ENCODE measurements at regions not wholly inside any gene's neighbourhood (a gene's known extent, or its start where the extent isn't known, plus 50 kb on each side); places are given as distances from the start of the nearest gene placed in this dataset.

DNA sequence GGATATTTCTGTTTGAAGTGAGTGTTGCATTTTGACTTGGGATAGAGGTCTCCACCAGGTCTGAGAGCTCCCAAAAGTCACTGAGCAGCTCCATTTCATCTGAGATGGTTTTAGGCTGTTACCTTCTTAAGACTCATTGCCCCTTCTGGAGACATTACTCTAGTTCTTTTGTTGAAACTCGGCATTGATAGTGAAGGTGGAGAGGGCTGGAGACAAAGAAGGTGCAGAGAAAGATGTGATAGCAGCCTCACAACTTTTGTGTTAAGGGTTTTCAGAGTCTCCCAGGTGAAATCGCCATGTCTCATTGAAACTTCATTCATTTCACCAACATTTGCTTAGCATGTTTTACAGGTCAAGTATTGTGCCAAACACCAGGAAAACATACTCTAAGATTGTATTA lies 219.6 kb downstream of the INSIG2 start (continued):
- TF ChIP-seq ZEB2 (IDR thresholded peaks at IDR 0.05) = no peak

GRCh38 chr2:118301248-118301647 lies 213.0 kb downstream of the INSIG2 start:
- no peak for FAIRE-seq
- Histone ChIP-seq H3K36me3 (ENCODE audit: control insufficient read depth, insufficient read depth, low read length) (no peaks in the 10 kb centered on the region), H2AFZ (ENCODE audit: low read depth, low read length) (no peak overlapping the region), H3K4me2 (ENCODE audit: insufficient read depth, low read length) (no peak overlapping the region), H4K20me1 (replicated peaks; ENCODE audit: control insufficient read depth, insufficient read depth, low read length) (no peaks in the 10 kb centered on the region), H3K4me3 (no peak overlapping the region), H3K9ac (ENCODE audit: insufficient read depth in 1 of 2, low read depth in 2 of 2, low read length in 2 of 2) (no peak overlapping the region), H3K27ac (ENCODE audit: extremely low read depth, low read depth, low read length) (no peak overlapping the region), H3K4me1 (replicated peaks in 1 of 2; ENCODE audit: control insufficient read depth in 2 of 2, insufficient read depth in 2 of 2, low read length in 2 of 2) (no peaks in the 10 kb centered on the region), H3K79me2 (ENCODE audit: control insufficient read depth, insufficient read depth, low read length) (no peaks in the 10 kb centered on the region), H3K27me3 (ENCODE audit: control insufficient read depth in 2 of 2, insufficient read depth in 2 of 2, low read length in 2 of 2) (no peaks in the 10 kb centered on the region), H3K9me1 (ENCODE audit: control insufficient read depth, insufficient read depth, low read length) (no peaks in the 10 kb centered on the region), H3K9me3 (replicated peaks; ENCODE audit: control insufficient read depth, insufficient read depth, low read depth, low read length) (no peaks in the 10 kb centered on the region)
- POLR2A ChIA-PET = no interaction called here
- CTCF ChIA-PET (ENCODE audit: low intra/inter-chr PET ratio) = no interaction called here
- ATAC-seq = no peak
- no peak for DNase-seq (ENCODE audit: extremely low read depth in 1 of 4, low spot score in 3 of 4)
- in situ Hi-C loops (cut with MboI) (no loop called here), intact Hi-C loops (cut with micrococcal nuclease) (no loop called here)
- no TSS peak for BruUV-seq (replicated peaks)
- TF ChIP-seq DDX20 (tag; IDR thresholded peaks at IDR 0.05; ENCODE audit: low read depth) (no peak), TEAD2 (tag; IDR thresholded peaks at IDR 0.05) (no peak), ETV6 (IDR thresholded peaks at IDR 0.05; ENCODE audit: borderline replicate concordance in 1 of 2, low read depth in 2 of 2, low read length in 1 of 2) (no peak), ETV6 (CRISPR knock-in tag; IDR thresholded peaks at IDR 0.05; ENCODE audit: borderline replicate concordance) (no peak), CHD2 (IDR thresholded peaks at IDR 0.05; ENCODE audit: low read depth, low read length) (no peak), JUN (IDR thresholded peaks at IDR 0.05; ENCODE audit: borderline replicate concordance, low read depth, low read length) (no peak), JUN (CRISPR knock-in tag; IDR thresholded peaks at IDR 0.05; ENCODE audit: borderline replicate concordance) (no peak), SAFB (IDR thresholded peaks at IDR 0.05; ENCODE audit: borderline replicate concordance, low read depth, low read length) (no peak), ZNF184 (CRISPR knock-in tag; IDR thresholded peaks at IDR 0.05) (no peak), SIN3B (IDR thresholded peaks at IDR 0.05; ENCODE audit: low read depth) (no peak), ZFX (CRISPR knock-in tag; IDR thresholded peaks at IDR 0.05) (no peak), SRSF7 (optimal IDR thresholded peaks at IDR 0.05; ENCODE audit: low read depth, low read length) (no peak), ZNF75A (CRISPR knock-in tag; IDR thresholded peaks at IDR 0.05) (no peak), ZEB2 (IDR thresholded peaks at IDR 0.05) (no peak), ZNF79 (CRISPR knock-in tag; IDR thresholded peaks at IDR 0.05; ENCODE audit: low read depth) (no peak)
- TF ChIP-seq, protein P1, sequence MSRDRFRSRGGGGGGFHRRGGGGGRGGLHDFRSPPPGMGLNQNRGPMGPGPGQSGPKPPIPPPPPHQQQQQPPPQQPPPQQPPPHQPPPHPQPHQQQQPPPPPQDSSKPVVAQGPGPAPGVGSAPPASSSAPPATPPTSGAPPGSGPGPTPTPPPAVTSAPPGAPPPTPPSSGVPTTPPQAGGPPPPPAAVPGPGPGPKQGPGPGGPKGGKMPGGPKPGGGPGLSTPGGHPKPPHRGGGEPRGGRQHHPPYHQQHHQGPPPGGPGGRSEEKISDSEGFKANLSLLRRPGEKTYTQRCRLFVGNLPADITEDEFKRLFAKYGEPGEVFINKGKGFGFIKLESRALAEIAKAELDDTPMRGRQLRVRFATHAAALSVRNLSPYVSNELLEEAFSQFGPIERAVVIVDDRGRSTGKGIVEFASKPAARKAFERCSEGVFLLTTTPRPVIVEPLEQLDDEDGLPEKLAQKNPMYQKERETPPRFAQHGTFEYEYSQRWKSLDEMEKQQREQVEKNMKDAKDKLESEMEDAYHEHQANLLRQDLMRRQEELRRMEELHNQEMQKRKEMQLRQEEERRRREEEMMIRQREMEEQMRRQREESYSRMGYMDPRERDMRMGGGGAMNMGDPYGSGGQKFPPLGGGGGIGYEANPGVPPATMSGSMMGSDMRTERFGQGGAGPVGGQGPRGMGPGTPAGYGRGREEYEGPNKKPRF (IDR thresholded peaks at IDR 0.05; ENCODE audit: low read depth, low read length) = no peak
- TF ChIP-seq, protein P2, sequence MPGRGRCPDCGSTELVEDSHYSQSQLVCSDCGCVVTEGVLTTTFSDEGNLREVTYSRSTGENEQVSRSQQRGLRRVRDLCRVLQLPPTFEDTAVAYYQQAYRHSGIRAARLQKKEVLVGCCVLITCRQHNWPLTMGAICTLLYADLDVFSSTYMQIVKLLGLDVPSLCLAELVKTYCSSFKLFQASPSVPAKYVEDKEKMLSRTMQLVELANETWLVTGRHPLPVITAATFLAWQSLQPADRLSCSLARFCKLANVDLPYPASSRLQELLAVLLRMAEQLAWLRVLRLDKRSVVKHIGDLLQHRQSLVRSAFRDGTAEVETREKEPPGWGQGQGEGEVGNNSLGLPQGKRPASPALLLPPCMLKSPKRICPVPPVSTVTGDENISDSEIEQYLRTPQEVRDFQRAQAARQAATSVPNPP (IDR thresholded peaks at IDR 0.05; ENCODE audit: borderline replicate concordance, insufficient read depth, insufficient read length) = no peak
- TF ChIP-seq, protein P3, sequence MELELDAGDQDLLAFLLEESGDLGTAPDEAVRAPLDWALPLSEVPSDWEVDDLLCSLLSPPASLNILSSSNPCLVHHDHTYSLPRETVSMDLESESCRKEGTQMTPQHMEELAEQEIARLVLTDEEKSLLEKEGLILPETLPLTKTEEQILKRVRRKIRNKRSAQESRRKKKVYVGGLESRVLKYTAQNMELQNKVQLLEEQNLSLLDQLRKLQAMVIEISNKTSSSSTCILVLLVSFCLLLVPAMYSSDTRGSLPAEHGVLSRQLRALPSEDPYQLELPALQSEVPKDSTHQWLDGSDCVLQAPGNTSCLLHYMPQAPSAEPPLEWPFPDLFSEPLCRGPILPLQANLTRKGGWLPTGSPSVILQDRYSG (tag; conservative IDR thresholded peaks at IDR 0.05; ENCODE audit: low read depth) = no peak

All from K562 (cell line).